Left cardiac atrium (tissue), 4 donors: ENCODE measurements at regions not wholly inside any gene's neighbourhood (a gene's known extent, or its start where the extent isn't known, plus 50 kb on each side); places are given as distances from the start of the nearest gene placed in this dataset.

ENCODE experiments used
- ATAC-seq, 2 donors: fragments of 200-7000 bp; cut with Tn5 transposase; one replicate each; pipeline ENCODE4 v1.9.1; 2020; ENCODE audit warnings: mild to moderate bottlenecking in 2 of 2, moderate library complexity in 2 of 2
- DNase-seq: peaks from one replicate; pipeline ENCODE4 v3.0.0-alpha.2; 2020
- intact Hi-C, 2 donors: fragments of 100-400 bp; cut with DNase I; formaldehyde crosslinking; loops; one replicate each; pipeline versions ENCODE4 v1.14.1 to v1.15.1; 2022 to 2023
- donor health status: DM: no; HTN: yes; CAD: no.
- donor health status: DM: no; HTN: yes; CAD: no; lungs with severe emphysema.
- donor health status: DM: yes; HTN: yes; CAD: no.
- donor health status: Dilated cardiomyopathy.

- DNase-seq, result no peak
- ATAC-seq, result no peak
- intact Hi-C loops, result no loop called here
Observed at GRCh38 chr1:172980971-172981370, 69.8 kb downstream of the TNFSF18 start.
